RWPE1 (cell line): ENCODE measurements at regions not wholly inside any gene's neighbourhood (a gene's known extent, or its start where the extent isn't known, plus 50 kb on each side); places are given as distances from the start of the nearest gene placed in this dataset.

ENCODE experiments used
- CTCF ChIA-PET: fragments of 350-600 bp; sonication (Branson Sonifier 250); formaldehyde crosslinking; extraction: SDS; loops from one replicate; lab custom pipeline; 2021; lab: Yijun Ruan, JAX
- POLR2A ChIA-PET: fragments of 400-600 bp; formaldehyde crosslinking; extraction: SDS; loops from one replicate; lab custom pipeline; 2020; ENCODE audit warnings: antibody characterized with exemption; ENCODE audit not compliant: low non-redundant PET; lab: Yijun Ruan, JAX
- DNase-seq: peaks from one replicate; pipeline ENCODE4 v3.0.0; 2012; ENCODE audit warnings: low spot score
- H3K27ac ChIP-seq: fragments of 450-650 bp; 2 replicates; pipeline ENCODE4 v1.5.1; 2017
- CTCF ChIP-seq: fragments of 450-650 bp; conservative IDR thresholded peaks from 2 replicates; pipeline ENCODE4 v1.5.1; 2017; ENCODE audit warnings: low read depth, mild to moderate bottlenecking

- ChIA-PET CTCF (interaction anchor here (0.6 to 1.9 kb wide), 7 partner anchors 9 to 314 kb away, joined by 3 to 28 read pairs (median 4); no protein-coding TSS in a partner anchor), POLR2A (no interaction called here)
- peak; percentile 63 for DNase-seq
- no peak overlapping the region for H3K27ac ChIP-seq
- TF ChIP-seq CTCF = peak; percentile 71
These were observed 260.8 kb downstream of the RASSF9 start for GRCh38 chr12:85575120-85576096.

GRCh38 chr12:85580562-85581168 is 255.5 kb downstream of the RASSF9 start:
- no peak for TF ChIP-seq CTCF
- ChIA-PET POLR2A (no interaction called here), CTCF (interaction anchor here (0.7 kb wide), 1 partner anchor 86 kb away, joined by 3 read pairs; no protein-coding TSS in a partner anchor)
- H3K27ac ChIP-seq = no peak overlapping the region
- DNase-seq = no peak

GRCh38 chr12:85587158-85587557 is 249.1 kb downstream of the RASSF9 start:
- no peak for DNase-seq
- CTCF ChIA-PET = interaction anchor here (0.6 kb wide), 1 partner anchor 97 kb away, joined by 4 read pairs; no protein-coding TSS in a partner anchor
- POLR2A ChIA-PET = no interaction called here
- no peak overlapping the region for H3K27ac ChIP-seq
- TF ChIP-seq CTCF = no peak

GRCh38 chr12:85588221-85588620 is 248.0 kb downstream of the RASSF9 start:
- CTCF ChIA-PET = no interaction called here
- POLR2A ChIA-PET = no interaction called here
- no peak overlapping the region for H3K27ac ChIP-seq
- no peak for TF ChIP-seq CTCF
- no peak for DNase-seq

- ChIA-PET POLR2A (no interaction called here), CTCF (no interaction called here)
- TF ChIP-seq CTCF = no peak
- DNase-seq = no peak
- H3K27ac ChIP-seq = no peak overlapping the region
These were observed 235.4 kb downstream of the RASSF9 start for GRCh38 chr12:85600841-85601240.

- POLR2A ChIA-PET = no interaction called here
- CTCF ChIA-PET = no interaction called here
- no peak for TF ChIP-seq CTCF
- no peak overlapping the region for H3K27ac ChIP-seq
- no peak for DNase-seq
These were observed 232.7 kb downstream of the RASSF9 start for GRCh38 chr12:85603556-85603955.
